ENCODE measurements at regions not wholly inside any gene's neighbourhood (a gene's known extent, or its start where the extent isn't known, plus 50 kb on each side); places are given as distances from the start of the nearest gene placed in this dataset.

DNA sequence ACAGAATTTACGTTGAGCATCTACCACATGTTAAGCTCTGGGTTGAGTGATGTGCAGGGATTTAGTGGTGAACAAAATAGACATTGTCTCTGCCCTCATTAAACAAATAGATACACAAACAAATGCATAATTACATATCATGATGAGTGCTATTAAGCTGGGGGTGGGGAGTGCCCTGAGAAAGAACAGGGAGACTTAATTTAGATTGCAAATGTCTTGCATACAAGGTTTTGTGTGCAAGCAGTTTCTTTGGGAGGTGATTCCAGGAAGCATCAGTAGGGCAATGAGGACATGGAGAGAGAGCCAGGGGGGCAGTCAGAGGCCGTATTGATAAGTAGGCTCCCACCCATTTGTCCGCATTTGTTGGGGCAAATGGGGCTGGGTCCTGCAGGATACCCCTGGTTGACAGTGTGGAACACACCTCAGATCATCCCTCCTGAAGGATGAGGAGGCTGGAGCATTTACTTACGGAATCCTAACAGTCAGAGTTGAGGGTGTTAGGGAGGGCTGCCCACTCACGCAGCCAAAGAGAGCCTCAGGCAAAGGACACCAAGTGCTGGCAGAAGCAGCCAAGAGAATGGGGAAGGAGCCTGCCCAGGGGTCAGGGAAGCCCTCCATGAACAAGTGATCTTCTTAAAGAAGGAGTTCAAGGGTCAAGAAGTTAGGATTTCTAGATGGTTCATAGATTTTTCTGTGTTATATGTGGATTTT is 245.9 kb downstream of the BCOR start:
- DNase-seq: no peak

DNA sequence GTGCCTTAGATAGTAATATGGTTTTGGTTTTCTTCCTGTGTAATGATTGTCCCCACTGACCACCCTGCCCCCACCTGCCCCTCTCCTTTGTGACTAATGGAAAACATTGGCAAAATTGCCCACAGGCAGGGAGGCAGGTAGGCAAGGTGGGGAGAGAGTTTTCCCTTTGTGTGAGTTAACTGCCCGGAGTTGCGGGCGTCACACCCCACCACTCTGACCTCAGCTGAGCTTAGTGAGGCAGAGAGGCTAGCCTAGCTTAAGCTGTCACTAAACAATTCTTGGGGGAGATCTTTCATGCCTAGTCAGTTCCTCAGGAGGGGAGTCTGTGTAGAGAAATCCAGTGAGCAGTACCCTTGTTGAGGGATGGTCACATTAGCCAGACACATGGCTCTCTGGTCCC is 245.3 kb downstream of the BCOR start:
- no peak for DNase-seq

DNA sequence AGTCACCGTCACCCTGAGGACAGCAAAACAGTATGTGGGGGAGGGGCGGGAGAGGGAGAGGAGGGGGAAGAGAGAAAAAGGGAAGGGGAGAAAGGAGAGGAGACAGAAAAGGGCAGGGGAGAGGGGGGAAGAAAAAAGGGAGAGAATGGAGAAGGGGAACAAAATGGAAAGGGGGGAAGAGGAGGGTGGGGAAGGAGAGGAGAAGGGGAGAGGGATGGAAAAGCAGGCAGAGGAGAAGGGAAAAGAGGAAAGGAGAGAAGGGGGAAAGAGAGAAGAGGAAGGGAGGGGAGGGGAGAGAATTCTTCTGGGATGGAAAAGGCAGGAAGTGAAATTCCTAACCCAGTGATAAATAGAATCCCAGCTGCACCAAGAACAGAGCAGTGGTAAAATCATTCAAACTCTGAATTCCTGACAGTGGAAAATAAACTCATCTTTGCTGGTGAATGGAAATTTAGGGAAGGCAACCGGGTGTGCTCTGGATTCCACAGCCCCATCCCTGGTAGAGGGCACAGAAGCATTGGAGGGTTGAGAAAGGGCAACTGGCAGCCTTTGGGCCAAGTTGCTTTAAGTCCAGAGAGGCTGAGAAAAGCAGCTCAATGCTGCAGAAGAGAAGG is 244.2 kb downstream of the BCOR start:
- DNase-seq: no peak

DNA sequence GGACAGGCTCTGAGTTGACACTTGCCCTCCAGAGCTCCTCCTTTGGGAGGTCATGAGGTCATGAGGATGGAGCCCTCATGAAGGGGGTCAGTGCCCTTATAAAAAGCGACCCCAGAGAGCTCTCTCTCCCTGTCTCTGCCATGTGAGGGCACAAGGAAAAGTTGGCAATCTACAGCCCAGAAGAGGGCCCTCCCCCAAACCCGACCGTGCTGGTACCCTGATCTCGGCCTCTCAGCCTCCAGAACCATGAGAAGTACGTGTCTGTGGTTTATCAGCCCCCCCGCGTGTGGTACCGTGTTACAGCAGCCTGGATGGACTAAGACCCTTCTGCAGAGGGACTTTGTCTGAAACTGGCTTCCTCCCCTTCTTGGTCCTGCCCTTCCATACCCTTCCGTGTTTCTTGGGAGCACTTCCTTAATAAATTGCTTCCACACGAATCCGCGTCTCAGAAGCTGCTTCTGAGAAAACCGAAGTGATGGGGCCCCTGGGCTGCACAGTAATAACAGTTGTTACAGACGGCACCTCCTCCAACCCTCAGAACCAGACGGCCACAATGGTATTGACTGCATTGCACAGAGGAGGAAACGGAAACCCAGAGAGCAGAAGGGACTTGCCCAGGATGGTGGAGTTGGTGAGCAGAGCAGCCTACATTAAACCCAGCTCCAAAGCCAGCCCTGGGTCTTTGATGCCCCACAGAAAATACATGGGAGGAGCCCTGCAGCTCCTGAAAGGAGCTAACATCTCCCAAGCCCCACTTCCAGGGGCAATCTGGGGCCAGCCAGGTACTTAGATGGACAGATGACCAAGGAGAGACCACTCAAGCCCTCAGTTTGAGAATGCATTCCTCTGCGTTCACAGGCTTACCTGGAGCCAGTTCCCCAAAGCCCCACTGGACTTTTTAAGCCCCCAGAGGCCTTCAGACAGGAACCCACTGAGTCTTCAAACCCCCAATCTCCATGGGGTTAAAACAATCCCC is 242.7 kb downstream of the BCOR start:
- no peak for DNase-seq

DNA sequence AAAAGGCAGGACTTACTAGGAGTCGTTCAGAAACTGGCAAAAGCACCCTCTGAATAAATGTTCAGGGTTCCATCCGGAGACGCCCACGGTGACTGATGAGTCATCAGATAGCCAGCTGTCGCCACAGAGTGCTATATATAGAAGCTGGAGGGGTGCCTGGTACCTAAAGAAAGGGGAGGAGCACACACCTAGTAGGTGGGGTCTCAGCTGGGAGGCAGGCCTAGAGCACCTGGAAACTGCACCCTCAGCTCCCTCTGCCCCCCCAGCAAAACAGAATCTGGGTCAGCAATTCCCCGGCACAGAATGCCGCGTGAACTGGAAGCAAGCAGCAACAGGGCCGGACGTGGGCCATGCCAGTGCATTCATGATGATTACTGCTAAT is 242.0 kb downstream of the BCOR start:
- no peak for DNase-seq

DNA sequence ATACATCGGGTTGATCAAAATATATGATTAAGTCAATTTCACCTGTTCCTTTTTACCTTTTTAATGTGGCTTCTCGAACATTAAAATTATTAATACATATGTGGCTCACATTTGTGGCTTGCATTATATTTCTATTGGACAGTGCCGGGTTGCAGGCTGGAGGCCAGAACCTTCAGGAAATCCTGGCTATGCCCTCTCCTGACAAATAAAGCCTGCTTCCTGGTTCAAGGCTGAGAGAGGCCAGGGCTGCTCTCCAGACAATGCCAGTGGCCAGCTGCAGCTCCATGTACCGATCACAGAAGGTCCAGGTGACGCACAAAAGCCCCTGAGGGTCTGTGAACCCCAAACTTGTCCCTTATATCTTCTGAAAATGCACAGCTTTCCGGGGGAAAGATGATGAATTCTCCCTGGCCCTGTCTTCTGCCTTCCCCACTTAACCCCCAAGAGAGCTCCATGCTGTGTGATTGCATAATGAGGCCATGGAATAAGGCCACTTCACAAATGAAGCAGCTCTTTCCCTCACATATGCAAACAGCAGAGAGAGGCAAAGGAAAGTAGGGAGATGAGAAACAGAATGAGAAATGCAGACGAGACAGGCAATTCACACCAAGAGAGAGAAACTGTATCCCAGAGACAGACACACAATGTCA is 241.2 kb downstream of the BCOR start:
- peak; percentile 31 for DNase-seq

DNA sequence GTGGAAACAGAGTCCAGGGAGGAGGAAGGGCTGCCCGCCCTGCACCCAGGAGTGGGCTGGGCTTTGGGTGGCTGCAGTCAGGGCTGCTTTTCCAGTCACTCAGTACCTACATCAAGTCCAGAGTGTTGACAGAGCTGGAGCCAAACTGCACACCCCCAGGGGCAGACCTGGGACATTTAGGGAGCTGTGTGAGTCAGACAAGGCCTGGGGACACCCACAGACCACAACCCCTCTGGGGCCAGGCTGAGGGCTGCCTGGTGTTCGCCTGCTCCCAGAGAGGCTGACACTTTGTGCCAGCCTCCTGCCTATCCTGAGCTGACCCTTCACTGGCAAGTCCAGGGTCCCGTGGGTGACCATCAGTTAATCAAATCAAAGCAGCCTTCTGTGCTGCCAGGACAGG is 240.0 kb downstream of the BCOR start:
- no peak for DNase-seq

DNA sequence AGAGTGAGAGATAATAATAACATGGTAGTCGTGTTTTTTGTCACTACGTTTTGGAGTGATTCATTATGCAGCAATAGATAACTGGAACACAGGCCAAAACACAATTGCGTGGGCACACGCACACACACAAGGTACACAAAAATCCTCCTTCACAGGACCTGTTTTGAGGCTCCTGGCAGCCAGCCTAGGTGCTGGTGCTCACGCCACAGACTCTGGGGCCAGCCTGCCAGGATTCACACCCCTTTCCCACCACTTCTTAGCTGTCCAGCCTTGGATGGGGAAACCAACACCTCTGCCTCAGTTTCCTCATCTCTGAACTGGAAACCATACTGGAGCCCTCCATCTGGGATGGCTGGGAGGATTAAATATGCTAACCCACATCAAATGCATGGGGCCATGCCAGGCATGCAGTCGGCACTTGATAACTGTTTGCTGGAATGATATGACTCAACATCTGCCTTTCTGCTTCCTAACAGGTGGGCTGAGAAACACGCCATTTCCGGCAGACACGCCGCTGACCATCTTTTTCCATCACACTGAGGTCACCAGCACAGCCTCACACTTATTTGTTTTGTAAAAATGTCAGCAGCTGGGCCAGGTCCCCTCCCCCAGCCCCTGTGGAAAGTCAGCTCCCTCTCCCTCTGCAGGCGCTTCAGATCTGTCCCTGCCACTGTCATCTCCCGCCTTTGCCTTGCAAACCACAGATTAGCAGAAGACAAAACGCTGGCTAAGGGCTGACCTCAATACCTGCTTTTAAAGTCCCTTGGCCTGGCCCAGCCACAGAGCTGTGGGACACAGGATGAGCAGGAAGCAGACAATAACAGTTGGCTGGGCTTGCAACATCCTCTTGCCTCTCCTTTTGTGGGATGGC is 237.5 kb downstream of the BCOR start:
- DNase-seq: no peak

DNA sequence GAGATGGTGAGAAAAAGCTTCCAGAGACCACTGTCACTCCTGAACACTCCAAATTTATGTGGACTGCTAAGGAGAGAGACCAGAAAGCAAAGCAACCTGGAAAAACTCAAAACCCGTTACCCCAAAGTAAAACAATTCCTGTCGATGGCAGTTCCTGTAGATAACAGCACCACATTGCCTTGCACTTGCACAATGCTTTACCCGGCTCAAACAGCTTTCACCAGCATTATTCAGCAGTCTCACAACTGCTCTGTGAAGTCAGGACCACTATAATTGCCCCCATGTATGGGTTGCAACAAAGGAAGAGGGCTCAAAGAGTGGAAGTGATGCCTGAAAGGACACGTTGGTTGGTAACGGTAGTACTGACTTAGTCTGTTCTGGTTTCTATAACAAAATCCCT is 234.8 kb downstream of the BCOR start:
- no peak for DNase-seq

DNA sequence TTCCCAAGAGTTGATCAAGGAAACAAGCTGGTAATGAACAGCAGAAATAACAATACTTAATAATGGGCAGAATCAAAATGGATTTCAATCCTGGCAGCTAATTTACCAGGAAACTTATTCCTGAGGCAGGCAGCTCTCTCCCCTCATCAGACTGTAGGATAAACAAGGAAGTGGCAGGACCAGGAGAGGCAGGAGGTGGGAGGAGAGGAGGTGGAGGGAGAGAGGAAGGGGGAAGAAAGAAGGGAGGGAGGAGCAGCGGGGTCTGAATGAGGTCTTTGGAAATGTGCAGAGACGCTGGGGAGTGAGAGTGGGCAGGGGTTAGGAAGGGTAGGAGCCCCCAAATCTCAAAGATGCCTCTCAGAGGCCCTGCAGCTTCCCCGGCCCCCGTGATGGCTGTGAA is 231.5 kb downstream of the BCOR start:
- no peak for DNase-seq

DNA sequence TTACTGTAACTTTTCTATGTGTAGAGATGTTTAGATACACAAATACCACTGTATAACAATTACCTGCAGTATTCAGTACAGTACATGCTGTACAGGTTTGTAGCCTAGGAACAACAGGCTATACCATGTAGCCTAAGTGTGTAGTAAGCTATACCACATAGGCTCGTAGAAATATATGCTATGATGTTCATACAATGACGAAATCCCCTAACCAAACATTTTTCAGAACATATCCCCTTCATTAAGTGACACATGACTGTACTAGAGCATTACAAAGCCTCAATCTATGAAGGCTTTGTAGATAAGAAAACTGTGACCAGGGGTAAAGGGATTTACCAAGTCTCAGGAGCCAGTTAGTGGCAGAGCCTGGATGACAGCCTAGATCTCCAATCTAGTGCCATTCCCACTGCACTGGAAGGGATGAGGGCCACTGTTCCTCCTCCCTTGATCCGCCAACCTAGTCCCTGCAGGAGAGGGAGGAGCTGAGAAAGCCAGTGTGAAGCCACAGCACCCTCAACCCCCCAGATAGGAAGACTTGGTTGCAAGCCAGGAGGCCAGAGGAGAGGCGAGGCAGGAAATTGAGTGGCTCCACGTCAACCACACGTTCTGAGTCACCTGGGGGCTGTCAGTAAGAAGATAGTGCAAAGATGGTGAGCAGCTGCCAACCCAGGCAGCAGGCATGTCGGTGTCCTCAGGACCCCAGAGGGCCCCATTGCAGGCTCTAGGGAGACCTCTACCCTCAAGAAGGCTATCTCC is 227.7 kb downstream of the BCOR start:
- no peak for DNase-seq

DNA sequence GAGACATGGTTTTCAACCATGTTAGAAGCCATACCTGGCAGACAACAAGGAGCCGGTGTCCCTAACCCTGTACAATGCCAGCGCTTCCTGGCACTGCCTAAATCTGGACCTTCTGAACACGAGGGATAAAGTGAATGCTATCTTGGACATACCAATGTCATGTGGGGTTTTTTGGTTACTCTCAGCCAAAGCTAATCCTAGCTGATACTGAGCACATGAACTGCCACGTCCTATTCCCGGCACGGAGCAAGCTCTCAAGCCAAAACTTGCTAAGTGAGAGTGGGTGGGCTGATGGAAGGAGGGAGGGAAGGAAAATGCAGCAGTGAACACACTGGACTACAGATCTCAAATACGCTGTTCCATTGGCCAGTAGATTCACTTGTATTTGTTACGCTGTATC is 226.1 kb downstream of the BCOR start:
- no peak for DNase-seq

DNA sequence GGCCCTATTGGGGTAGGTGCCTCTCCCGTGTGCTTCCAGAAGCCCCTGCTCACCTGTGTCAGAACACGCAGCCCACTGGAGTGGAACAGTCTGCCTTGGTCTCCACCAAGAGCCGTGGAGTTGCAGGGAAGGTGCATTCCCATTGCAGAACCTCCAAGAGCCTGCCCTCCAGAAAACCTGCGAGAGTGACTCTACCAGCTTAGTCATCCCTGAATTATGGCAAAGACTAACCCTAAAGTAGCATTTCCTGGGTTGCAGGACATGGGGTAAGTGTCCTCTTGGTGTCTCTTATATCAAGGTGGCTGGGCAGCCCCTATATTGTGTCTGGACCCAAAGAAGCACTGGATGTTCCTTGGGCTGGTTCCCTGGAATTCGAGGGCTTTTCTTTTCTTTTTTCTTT is 224.6 kb downstream of the BCOR start:
- DNase-seq: no peak

DNA sequence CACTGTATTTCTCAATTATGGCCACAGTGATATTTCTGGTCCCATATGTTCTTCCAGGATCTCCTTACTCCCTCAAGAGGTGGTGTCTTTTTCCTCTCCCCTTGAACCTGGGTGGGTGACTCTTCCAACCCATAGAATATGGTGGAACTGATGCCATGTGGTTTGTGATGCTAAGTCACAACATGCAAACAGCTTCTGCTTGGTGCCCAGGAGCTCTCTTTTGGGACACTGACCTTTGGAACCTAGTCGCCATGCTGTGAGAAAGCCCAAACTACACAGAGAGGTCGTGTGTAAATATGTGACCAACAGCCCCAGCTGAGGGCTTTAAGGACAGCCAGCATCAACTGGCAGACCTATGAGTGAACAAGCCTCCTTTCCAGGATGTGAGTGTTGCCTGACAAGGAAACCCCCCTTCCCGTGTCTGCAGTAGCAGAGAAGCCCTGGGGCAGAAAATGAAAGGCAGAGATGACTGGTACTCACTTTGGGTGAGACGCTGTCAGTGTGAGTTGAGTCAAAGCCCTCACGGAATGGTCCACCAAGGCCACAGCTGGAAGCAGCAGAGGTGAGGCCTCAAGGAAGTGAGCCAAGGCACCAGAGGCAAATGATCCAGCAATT is 223.4 kb downstream of the BCOR start:
- no peak for DNase-seq

DNA sequence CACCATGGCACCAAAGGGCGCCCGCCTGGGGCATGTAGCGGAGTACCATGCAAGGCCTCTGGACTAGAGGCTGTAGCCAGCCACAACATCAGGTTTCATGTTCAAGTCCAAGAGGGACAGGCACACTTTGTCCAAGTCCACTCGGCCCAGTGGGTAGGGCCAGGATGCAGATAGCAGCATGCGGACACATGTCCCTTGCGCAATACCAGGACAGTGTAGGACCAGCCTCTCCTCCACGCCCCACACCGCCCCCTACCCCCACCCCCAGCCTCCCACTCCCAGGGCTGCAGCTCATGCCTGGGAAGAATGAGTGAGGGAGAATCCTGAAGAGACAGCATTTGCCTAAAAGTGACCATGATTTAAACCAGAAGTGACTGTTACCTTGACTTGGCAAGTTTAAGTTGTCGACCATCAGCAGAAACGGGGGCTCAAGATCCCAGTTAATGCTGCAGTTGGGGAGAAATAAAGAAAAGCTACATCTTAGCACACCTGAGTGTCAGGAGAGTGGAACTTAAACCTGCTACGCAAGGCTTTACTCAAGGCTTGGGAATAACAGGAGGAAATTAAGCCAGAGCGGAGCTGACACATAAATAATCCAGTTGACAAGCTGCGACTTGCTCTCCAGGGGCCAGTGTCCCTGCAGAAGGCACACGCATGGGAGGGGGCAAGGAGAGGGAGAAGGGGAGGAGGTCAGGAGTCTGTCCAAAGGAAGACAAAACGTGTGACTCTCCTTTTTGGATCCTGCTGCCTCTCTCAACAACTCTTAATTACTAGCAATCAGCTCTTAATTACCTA is 221.7 kb downstream of the BCOR start:
- peak; percentile 31 for DNase-seq

DNA sequence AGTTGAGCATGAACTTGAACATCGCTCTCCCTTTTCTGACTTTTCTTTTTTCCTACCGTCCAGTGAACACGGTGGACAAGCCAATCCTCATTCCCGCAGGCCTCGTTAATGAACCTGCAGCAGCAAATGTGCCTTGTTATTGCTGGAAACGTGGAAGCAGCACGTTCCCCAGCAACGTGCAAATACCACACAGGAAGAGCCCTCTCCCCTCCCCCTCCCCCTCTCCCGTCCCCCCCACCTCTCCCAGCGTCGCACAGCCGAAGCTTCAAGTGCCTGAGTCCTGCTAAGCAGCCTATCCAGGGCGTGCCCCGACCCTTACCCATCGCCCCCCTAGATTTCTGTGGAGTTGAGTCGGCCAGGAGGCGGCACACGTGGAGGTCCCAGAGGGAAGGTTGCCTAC is 219.9 kb downstream of the BCOR start:
- DNase-seq: no peak

DNA sequence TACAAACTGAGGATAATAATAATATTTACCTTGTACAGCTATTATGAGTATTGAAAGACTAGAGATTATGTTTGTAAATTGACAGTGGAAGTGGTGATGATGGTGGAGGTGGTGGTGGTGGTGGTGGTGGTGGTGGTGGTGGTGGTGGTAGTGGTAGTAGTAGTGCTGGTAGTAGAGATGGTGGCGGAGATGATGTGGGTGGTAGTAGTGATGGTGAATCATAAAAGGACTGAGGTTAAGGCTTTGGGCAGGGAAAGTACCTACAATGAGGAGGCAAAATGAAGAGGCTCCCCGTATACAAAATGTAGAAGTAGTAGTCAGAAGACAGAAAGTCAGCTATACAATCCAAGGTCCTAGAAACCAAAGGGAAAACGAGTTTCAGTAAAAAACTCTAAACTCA is 214.1 kb downstream of the BCOR start:
- DNase-seq: no peak

DNA sequence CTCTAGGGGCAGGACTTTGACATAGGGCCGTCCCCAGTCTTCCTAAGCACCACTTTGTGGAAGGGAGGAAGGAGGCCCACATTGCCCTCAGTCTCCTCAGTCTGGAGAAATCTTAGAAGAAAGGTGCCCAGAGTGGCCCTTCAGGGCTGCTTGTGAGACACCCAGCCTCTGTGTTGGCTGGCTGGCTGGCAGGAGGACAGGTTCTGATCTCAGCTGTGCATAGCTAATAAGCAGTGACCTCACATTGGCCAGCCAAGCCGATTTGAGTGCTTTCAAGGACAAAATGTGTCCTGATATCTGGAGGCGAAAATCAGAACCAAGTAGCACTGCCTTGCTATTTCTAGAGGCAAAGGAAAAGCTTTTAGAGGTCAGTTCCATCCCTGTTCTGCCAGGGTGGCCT is 211.5 kb downstream of the BCOR start:
- DNase-seq: no peak

DNA sequence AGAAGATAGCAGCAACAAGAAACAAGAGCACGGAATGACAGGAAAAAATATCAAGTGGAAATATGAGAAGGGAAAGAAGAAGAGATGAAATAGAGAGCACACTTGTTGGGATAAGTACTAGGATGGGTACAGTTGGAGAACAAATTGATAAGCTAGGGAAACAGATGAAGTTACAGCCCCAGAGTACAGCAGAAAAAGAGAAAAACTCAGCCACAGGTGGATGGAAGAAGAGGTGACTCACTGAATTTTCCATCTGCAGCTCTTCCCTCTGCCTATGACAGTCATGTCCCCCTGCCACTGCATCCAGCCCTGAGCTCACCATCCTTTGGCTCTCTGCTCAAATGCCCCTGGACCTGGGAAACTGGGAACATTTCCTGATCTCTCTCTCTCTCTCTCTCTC is 209.0 kb downstream of the BCOR start:
- no peak for DNase-seq

DNA sequence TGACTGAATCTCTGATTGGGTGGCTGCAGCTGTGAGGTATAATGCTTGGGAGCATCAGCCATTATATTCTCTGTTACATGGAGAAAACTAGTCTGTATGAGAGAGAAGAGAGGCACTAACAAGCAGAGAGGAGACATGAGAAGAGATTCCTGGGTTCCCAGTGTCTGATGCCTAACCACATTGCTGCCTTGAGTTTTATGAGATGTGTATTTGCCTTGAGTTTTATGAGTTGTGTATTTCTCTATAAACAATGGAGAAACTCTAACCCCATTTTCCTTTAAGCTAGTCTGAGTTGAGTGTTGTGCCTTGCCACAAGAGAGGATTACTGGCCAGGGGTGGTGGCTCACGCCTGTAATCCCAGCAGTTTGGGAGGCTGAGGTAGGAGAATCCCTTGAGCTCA is 208.1 kb downstream of the BCOR start:
- no peak for DNase-seq

All from NCI-H1092 treated with DMSO at 0.1 percent for 48 hours (cell line).